Suprapubic skin (tissue), 4 donors: ENCODE measurements at regions not wholly inside any gene's neighbourhood (a gene's known extent, or its start where the extent isn't known, plus 50 kb on each side); places are given as distances from the start of the nearest gene placed in this dataset.

Experiments used
- CTCF ChIP-seq, 2 donors: fragments of 200-600 bp in 1 of 2; fragments of 450-650 bp in 1 of 2; sonication (generic) in 1 of 2; IDR thresholded peaks; one replicate each; pipeline ENCODE4 v1.5.1; 2016 to 2019; ENCODE audit warnings: antibody characterized with exemption in 2 of 2, mild to moderate bottlenecking in 1 of 2, moderate library complexity in 1 of 2
- EP300 ChIP-seq: sonication (generic); formaldehyde crosslinking; IDR thresholded peaks from one replicate; pipeline ENCODE4 v1.6.1; 2017; ENCODE audit warnings: antibody characterized with exemption
- POLR2A ChIP-seq, 2 donors: fragments of 450-650 bp; IDR thresholded peaks; one replicate each; pipeline ENCODE4 v1.6.1; 2017; ENCODE audit warnings: antibody characterized with exemption in 2 of 2, mild to moderate bottlenecking in 2 of 2, moderate library complexity in 2 of 2
- POLR2AphosphoS5 ChIP-seq, 3 donors: sonication (generic); formaldehyde crosslinking; IDR thresholded peaks; one replicate each; pipeline ENCODE4 v1.6.1; 2017; ENCODE audit warnings: antibody characterized with exemption in 3 of 3

GRCh38 chr11:130655300-130655699, 206.9 kb downstream of the ADAMTS15 start:
- TF ChIP-seq CTCF (IDR thresholded peaks at IDR 0.05), result no peak
- no peak for TF ChIP-seq EP300
- no peak for TF ChIP-seq POLR2AphosphoS5 (IDR thresholded peaks at IDR 0.05)
- no peak for TF ChIP-seq POLR2A (IDR thresholded peaks at IDR 0.05)
